IPS-11a (cell line): ENCODE measurements at regions not wholly inside any gene's neighbourhood (a gene's known extent, or its start where the extent isn't known, plus 50 kb on each side); places are given as distances from the start of the nearest gene placed in this dataset.

Experiments
- H3K4me3 ChIP-seq: one replicate; pipeline ENCODE4 v1.5.1; 2013; ENCODE audit warnings: low read depth, low read length, control low read depth

- no peak overlapping the region for H3K4me3 ChIP-seq
Observed at GRCh38 chr6:43911354-43912115, 141.5 kb downstream of the VEGFA start.

DNA sequence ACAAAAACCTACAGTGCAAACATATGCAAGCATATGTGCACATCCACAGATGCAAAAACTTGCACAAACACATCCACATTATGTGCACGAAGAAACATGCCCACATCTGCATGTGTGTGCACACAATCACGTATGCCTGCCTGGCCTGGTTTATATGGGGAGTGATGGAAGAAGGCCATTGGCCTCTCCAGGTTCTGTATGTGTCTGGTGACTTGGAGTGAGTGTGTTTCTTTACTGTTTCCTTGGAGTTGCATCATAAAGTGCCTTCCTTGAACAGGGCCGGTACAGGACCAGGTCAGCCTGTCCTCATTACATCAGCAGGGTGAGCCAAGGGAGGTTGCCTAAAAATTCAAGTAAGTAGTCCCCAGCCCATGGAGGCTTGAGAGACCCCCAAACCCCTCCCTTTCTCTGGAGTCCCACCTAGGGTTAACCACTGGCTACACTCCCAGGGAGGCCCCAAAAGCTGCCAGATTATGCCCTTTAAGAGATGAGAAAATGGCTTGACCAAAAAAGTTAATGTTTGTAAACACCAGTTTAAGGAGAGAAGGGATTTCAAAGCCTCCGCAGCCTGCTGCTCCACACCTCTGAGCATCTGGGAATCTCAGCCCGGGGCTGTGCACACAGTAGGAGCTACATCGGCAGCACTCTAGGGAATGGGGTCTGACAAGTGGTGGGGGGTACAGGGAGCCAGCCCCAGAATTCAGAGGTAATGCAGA lies 140.8 kb downstream of the VEGFA start:
- H3K4me3 ChIP-seq, result no peak overlapping the region

DNA sequence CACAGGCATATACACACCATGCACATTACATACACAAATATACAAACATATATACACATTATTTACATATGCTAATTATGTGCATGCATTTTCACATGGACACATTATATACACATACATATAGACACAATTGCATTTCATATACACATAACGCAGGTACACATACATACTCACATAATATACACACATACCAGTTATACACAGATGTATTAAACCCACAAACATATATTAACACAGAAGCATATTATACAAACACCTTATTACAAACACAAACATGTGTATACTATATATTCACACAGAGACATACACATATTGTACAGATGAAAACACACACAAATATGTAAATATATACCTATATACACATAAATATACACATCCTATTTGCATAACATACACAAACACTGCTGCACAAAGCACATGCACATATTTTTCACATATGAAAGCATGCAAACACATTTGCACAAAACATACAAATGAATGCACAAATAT lies 140.2 kb downstream of the VEGFA start:
- no peak overlapping the region for H3K4me3 ChIP-seq

DNA sequence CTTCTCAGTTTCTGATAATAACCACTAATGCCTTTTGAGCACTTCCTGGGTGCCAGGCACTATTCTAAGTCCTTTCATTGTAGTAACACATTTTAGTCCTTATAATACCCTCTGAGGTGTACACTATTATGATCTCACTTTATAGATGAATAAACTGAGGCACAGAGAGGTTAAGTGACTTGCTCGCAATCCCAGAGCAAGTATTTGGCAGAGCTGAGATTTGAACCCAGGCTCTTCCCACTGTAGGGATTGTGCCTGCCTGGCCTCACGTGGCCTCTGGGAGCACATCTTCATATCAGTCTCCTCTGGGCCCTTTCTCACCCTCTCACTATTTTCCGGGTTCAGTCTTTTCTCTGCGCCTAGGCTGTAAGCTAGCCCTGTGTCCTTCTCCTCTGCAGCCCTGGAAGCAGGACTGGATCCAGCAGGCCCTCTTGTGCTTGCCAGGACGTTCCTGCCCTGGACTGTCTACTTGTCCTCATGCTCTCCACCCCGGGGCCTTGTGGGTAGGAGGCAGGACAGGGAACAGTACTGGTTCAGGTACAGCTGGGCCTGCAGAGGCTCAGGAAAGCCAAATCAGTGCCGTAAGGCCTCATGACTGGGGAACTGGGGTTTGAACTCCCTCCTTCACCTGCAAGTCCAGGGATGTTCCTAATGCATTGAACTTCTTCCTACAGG lies 139.6 kb downstream of the VEGFA start:
- H3K4me3 ChIP-seq, result no peak overlapping the region

DNA sequence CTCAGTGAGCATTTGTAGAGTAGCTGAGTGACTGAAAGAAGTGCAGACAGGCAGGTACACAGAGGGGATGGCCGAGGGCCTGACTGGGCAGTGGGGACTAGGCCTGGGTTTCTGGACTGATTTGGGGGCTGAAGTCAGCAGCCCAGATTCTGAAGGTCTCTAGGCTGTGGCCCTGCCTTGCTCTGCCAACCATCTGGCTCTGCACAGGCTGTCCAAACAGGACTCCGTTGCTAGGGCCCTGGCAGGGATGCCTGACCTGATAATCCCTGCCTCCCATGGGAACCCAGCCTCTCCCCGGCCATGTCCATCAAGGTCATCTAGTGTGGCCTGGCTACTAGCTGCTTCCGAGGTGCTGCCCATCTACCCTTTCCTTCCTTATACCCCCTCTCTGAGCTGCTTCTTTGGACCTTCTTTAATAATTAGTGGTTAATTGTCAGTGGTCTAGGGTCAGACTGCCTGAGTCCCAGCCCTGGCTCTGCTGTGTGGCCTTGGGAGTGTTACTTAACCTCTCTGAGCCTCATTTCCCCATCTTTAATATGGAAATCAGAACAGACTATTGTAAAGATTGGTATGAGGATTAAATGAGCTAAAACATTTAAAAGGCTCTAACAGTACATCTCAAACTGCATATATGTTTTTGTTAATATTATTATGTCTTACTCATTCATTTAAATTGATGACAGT lies 137.9 kb downstream of the VEGFA start:
- H3K4me3 ChIP-seq, result no peak overlapping the region

DNA sequence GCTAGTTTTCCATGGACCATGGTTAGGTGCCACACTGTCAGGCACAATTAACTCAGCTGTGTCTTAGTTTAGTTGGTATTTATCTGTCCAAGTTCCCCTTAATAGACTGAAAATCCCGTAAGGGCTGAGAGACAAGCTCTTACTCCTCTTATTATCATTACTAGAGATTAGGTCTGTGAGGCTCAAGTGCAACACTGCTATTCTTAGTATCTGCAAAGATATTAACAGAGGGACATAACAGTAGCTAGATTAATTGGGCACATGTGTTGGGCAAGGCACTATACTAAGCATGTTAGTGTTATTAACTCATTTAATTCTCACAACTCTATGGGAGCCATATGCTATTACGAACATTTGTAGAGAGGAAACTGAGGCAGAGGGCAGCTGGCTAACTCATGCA lies 137.3 kb downstream of the VEGFA start:
- H3K4me3 ChIP-seq, result no peak overlapping the region

DNA sequence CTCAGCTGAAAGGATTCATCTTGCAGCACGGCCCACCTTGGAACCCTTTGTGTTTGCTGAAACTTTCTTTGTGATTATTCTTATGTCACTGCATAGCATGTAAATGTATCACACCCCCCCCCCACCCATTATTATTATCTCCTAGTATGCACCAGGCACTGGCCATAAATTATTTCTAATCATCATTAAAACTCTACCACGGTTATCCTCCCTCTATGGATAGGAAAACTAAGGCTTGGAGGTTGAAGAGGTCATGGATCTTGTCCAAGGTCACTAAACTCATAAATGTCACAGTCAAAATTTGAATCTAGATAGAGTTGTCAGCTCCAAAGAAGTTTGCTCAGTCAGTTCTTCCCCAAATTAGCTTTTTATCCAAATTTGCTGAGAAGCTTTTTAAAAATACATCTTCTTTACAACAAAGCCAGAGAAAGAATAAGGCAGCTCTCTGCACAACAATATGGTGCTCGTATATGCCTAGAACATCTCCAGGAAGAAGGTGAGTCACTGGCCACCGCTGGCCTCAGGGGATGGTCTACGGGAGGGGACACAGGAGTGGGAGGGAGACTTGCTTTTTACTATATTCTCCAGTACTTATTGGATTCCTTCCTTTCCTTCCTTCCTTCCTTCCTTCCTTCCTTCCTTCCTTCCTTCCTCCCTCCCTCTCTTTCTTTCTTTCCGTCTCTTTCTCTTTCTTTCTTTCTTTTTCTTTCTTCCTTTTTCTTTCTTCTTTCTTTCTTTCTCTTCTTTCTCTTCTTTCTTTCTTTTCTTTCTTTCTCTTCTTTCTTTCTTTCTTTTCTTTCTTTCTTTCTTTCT lies 134.5 kb downstream of the VEGFA start:
- H3K4me3 ChIP-seq, result no peak overlapping the region

- no peak overlapping the region for H3K4me3 ChIP-seq
Observed at GRCh38 chr6:43903739-43904290, 133.8 kb downstream of the VEGFA start.

DNA sequence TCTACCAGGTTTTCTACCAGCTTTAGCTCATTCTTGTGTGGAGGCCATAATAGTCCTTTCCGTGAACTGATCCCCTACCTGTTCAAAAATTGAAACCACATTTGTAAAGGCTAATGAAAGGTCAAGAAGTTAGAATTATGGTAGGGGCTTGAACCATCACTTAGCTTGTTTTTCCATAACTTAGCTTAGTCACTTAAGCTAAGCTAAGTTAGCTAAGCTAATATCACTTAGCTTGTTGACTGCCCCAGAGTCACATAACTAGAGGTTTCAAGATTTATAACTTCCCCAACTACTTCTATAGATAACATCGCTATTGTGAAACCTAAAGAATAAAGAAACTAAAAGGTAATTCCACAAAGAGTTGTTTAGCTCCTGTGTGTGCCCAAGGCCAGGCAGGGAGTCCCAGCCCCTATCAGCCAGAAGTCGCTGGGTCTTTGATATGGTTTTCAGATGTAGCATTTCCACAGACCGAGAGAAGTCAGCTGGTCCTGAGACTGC lies 131.8 kb downstream of the VEGFA start:
- no peak overlapping the region for H3K4me3 ChIP-seq

DNA sequence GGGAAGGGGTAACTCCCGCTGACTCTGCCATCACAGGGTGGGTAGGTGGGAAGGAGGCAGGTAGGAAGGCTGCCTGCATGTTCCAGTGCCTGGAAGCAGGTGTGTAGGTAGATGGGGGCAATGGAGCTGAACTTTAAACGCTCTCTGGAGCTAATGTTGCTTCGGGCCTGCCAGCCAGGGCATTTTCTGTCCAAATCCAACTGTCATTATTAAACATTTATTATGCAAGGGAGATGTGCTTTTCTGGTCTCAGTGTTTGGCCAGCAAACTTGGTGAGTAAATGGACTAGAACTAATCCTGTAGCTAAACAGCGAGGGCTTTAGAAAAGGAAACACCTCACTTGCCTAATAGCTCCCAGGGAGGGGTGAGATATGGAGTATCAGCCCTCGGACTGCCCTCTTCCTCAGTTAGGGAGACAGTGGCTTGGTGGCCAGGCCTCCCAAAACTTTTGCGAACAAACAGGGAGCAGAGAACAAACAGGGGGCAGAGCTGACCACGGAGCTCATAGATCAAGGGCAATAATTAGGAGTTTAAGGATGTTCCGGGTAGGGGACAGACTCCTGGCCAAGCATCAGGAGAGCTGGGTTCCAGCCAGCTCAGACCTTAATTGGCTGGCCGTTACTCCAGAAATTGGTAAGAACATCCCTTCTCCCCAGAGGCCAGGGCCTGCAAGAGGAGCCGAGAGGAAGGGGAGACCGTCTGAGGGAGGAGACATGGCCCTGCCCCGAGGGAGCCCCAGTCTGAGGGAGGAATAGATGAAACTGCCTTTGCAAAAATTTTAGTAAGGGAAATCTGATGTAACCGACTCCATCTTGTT lies 131.1 kb downstream of the VEGFA start:
- H3K4me3 ChIP-seq, result no peak overlapping the region

DNA sequence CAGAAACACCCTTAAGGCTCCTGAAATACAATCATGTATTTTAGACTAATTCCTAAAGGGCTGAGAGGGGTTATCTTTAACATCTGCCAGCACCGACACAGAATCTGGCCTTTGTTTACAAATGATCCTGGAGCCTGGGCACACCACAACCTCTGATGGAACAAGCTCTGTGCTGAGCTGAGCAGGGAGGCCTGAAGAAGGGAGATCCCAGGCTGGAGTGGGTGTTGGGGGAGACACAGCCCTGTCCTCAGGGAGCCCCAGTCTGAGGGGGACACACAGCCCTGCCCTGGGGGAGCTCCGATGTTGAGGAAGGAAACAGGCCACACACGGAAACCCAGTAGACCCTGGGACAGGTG lies 130.5 kb downstream of the VEGFA start:
- H3K4me3 ChIP-seq, result no peak overlapping the region

DNA sequence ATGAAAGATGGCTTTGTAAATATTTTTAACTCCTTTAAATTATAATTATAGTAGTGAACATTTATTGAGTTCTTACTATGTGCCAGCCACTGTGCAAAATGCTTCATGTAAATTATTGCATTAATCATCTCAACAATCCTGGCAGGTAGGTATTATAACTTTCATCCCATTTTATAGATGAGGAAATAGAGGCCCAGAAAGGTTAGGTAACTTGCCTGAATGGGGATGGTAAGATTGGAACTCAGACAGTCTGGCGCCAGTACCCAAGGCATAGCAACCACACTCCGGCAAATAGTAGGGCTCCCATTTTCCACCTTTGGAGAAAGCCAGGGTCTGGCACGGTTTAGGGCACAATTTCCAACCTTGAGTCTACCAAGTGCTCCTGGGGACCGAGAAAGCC lies 129.8 kb downstream of the VEGFA start:
- no peak overlapping the region for H3K4me3 ChIP-seq

DNA sequence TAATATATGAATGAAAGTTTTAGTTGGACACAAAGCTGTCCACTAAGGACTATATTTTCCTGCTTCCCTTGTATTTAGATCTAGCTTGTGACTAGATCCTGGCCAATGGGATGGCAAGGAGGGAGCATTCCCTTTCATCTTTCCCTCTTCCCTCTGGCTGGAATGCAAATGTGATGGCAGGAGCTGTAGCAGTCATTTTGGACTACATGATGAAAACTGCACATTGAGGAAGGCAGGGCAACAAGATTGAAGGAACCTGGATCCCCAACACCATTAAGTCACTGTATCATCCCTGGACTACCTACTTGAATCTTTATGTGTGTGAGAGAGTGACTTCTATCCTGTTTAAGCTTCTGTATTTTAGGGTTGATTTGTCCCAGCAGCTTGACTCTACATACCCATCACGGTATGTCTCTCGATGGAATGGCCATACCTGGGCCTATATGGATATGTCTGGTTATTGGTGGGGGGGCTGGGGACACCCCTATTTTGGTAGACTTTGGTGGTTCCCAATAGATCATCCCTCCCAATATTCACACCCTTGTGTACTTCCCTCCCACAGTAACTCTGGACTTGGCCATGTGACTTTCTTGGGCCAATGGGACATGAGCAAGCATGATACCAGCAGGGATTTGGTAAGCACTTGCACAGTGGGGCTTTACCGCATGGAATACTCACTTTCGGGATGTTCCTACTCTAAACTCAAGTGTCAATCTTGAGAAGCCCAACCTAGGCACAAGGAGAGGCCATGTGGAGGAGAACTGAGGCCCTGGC lies 128.5 kb downstream of the VEGFA start:
- no peak overlapping the region for H3K4me3 ChIP-seq

- no peak overlapping the region for H3K4me3 ChIP-seq
Observed at GRCh38 chr6:43897571-43898302, 127.7 kb downstream of the VEGFA start.

DNA sequence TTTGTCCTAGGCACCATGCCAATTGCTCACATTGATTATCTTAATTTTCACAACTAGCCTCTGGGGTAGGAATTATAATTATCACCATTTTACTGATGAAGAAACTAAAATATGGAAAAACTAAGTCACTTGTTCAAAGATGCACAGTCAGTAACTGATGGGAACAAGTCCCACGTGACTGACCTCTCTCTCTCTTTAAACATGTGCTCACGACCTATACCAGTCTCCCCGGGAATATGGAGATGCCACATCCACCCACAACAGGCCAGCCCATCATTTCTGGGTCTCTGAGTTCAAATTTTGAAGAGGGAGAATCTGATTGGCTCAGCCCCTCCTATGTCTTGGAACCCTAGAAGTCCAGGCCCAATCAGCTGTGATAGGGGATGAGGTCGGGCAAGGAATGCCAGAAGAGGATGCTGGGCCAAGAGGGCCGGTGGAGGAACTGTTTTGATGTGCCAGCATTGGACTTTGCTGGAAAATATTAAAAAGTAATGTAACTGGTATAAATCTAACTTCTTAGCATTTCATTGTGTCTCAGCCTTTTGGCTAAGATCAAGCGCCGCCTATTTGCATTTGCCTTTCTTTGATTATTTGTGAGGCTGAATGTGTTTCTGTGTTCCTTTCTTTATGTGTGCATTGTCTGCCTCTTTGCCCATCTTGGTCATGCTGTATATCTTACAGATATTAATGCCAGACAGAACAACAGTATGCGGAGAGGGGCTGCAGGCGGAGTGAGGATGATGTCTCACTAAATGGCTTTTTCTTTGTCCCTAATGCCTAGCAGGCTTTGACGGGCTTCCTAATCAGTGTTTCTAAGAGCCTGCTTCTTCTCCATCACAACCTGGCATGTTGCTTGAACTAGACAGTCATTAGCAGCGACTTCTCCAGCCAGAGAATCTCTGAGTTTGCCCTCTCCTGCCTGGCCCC lies 126.6 kb downstream of the VEGFA start:
- H3K4me3 ChIP-seq, result no peak overlapping the region

DNA sequence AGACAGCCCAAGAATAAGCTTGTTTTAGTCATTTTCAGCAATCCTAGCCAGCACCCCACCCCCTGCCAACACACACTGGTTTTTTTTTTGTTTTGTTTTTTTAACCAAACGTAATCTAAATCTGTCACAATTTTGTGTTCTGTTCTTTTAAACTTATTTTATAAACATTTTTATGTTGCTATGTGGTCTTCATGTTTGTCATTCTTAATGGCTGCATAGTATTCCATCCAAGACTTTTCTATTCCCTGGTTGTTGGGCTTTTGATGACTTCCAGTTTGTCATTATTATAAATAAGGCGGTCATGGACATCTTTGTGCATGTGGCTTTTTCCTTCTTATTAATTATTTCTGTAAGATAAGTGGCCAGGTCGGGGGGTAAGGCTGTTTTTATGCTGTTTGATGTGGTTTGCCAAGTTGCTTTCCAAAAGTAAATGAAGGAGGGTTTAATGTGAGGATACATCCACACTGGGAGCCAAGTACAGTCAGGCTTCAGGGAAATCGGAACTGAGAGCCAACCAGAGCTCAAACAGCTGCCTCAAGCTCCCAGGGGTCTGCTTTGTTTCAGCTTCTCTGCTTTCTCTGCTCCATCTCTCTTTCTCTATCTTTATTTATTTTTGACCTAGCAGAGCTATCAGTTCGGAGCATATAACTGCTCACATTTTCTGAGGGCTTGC lies 125.8 kb downstream of the VEGFA start:
- H3K4me3 ChIP-seq, result no peak overlapping the region
